IPS DF 6.9 (cell line): ENCODE measurements at regions not wholly inside any gene's neighbourhood (a gene's known extent, or its start where the extent isn't known, plus 50 kb on each side); places are given as distances from the start of the nearest gene placed in this dataset.

ENCODE experiments used
- DNase-seq: peaks from one replicate; pipeline ENCODE4 v3.0.0-alpha.2; 2013; ENCODE audit warnings: low read depth, low spot score
- H3K27ac ChIP-seq: one replicate; pipeline ENCODE4 v1.5.1; 2013; ENCODE audit warnings: low read length, control low read depth
- H3K27me3 ChIP-seq: 2 replicates; pipeline ENCODE4 v1.6.1; 2013; ENCODE audit warnings: mild to moderate bottlenecking, low read length; ENCODE audit not compliant: control insufficient read depth, insufficient read depth
- H3K36me3 ChIP-seq: 2 replicates; pipeline ENCODE4 v1.6.1; 2013; ENCODE audit warnings: low read length; ENCODE audit not compliant: control insufficient read depth, insufficient read depth
- H3K4me1 ChIP-seq: 2 replicates; pipeline ENCODE4 v1.6.1; 2013; ENCODE audit warnings: low read length; ENCODE audit not compliant: control insufficient read depth, insufficient read depth
- H3K4me3 ChIP-seq: 2 replicates; pipeline ENCODE4 v1.5.1; 2013; ENCODE audit warnings: mild to moderate bottlenecking, low read length
- H3K9me3 ChIP-seq: 2 replicates; pipeline ENCODE4 v1.6.1; 2013; ENCODE audit warnings: low read length, inconsistent platforms; ENCODE audit not compliant: control insufficient read depth, insufficient read depth
- WGBS: extraction: QIAGEN DNeasy Blood & Tissue Kit; methylation state at CpG from one replicate; pipeline ENCODE4 v1.1.7; 2013; ENCODE audit warnings: mixed read lengths, missing lambda C conversion rate; ENCODE audit not compliant: insufficient read length, insufficient coverage; 5-methylcytosine and 5-hydroxymethylcytosine counted together

GRCh38 chr4:46594661-46595060 is 204.7 kb upstream of the GABRA2 start:
- Histone ChIP-seq H3K9me3 (no peaks in the 10 kb centered on the region), H3K27ac (no peak overlapping the region), H3K4me3 (no peak overlapping the region), H3K4me1 (no peaks in the 10 kb centered on the region), H3K27me3 (no peaks in the 10 kb centered on the region), H3K36me3 (no peaks in the 10 kb centered on the region)
- WGBS: no CpG with 5 or more reads among the region's 1 CpG
- DNase-seq: no peak

DNA sequence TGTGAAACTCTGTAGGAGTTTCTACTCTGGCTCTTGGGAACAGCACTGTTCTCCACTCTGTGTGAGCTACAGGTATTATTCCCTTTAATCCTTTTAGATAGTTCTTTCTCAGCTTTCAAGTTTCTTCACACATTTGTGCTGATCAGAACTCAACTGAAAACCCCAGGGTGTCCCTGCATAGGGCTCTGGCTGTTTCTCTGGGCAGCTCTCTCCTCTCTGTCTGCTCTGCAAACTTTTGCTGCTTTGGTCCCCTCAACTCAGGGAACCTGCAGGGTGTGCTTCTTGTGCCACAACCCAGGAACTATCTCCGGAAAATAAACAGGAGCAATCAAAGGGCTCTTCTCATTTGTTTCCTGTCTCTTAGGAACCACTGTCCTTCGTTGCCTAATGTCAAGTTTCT is 196.6 kb upstream of the GABRA2 start:
- no CpG with 5 or more reads among the region's 2 CpGs for WGBS
- no peaks in the 10 kb centered on the region for H3K4me1 ChIP-seq
- H3K36me3 ChIP-seq: no peaks in the 10 kb centered on the region
- peaks cover 1% of the 10 kb centered on the region; the same call in 1 of the 2 replicates for H3K9me3 ChIP-seq
- no peak overlapping the region for H3K4me3 ChIP-seq
- H3K27ac ChIP-seq: no peak overlapping the region
- H3K27me3 ChIP-seq: no peaks in the 10 kb centered on the region
- DNase-seq: no peak

DNA sequence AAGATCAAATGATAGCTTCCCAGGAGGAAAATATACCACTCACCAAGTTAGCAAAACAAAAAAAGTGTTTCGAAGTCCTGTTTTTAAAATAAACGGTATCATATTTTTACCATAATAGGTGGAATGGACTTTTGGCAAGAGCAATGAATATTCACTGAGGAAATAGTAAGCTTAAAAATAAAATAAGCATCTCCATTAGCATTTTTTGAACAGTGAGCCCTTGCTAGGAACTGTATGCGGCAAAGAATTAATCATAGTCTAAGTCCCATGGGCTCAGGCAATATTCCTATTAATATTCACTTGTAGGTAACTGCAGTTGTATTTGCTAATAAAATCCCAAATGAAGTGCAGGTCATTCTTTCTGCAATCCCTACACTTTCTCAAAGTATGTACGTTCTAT is 191.7 kb upstream of the GABRA2 start:
- Histone ChIP-seq H3K27ac (no peak overlapping the region), H3K4me3 (no peak overlapping the region), H3K4me1 (no peaks in the 10 kb centered on the region), H3K27me3 (no peaks in the 10 kb centered on the region), H3K9me3 (peaks cover 1% of the 10 kb centered on the region; the same call in 1 of the 2 replicates), H3K36me3 (no peaks in the 10 kb centered on the region)
- no CpG with 5 or more reads among the region's 4 CpGs for WGBS
- DNase-seq: no peak

DNA sequence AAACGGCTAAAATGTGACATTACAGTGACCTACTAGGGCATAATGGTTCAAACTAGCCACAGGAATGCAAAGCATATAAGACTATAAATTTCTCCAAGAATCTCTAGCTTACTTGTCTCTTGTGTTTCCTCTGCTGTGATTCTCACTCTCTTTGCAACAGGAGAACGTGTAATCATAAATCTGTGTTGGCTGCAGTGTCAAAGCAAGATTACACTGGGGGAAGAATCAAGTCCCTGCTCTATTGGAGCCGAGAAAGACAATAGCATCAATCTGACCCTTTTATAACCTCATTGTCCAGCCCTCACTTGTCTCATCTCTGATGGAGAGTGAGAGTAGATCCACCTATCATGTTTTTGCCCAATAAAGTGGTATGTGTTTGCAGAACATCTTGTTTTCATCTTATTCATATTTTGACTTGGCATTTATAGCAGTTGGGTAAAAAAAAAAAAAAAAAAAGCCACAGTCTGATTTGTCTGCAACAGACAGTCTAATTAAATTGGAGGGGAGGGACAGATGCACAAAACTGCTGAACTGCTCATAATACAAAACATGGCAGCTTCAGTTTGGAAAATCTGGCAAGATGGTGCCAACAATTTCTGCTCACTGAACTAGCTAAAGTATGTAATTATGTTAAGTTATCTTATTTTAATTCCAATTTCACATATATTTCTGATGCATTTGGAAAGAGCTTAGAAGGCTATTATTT is 165.0 kb upstream of the GABRA2 start:
- H3K27ac ChIP-seq: no peak overlapping the region
- H3K36me3 ChIP-seq: no peaks in the 10 kb centered on the region
- no peak for DNase-seq
- no CpG with 5 or more reads among the region's 3 CpGs for WGBS
- no peaks in the 10 kb centered on the region for H3K4me1 ChIP-seq
- H3K4me3 ChIP-seq: no peak overlapping the region
- no peaks in the 10 kb centered on the region for H3K9me3 ChIP-seq
- no peaks in the 10 kb centered on the region for H3K27me3 ChIP-seq

DNA sequence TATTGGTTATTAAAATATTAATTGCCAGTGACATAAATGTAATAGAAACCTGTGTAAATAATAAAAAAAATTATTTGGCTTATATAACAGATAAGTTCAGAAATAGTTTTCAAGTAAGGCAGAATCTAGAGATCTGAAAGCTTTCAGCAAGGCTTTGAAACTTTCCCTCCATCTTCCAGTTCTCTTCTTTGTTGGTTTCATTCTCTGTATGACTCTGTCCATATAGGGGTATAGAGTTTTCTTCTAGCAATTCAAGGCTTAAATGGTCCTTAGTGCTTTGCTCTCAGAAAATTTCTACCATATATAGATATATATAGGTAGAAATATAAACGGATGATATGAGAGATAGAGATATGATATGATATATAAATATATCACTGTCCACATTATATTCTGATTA is 160.5 kb upstream of the GABRA2 start:
- Histone ChIP-seq H3K9me3 (no peaks in the 10 kb centered on the region), H3K27ac (no peak overlapping the region), H3K27me3 (no peaks in the 10 kb centered on the region), H3K36me3 (no peaks in the 10 kb centered on the region), H3K4me1 (no peaks in the 10 kb centered on the region), H3K4me3 (no peak overlapping the region)
- no peak for DNase-seq
- no CpG with 5 or more reads among the region's 1 CpG for WGBS

DNA sequence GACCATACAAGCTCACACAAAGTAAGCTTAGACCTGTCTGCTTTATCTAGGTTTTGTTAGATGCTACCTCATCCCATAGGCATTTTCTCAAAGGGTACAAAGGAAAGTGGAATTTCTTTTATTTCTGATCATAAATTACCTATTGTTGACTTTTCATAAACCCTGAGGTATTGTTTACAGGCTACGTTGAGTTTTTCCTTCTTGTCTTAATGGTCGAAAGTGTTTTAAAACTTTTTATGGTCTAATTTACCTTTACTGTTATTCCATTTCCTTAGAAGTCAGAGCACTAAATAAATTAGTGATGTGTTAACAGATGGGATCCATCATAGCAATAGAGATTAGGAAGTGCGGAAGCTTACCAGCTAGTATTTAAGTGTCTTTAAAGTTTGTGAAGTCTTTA is 159.2 kb upstream of the GABRA2 start:
- Histone ChIP-seq H3K36me3 (no peaks in the 10 kb centered on the region), H3K4me1 (no peaks in the 10 kb centered on the region), H3K4me3 (no peak overlapping the region), H3K27me3 (no peaks in the 10 kb centered on the region), H3K27ac (no peak overlapping the region), H3K9me3 (no peaks in the 10 kb centered on the region)
- no CpG with 5 or more reads among the region's 3 CpGs for WGBS
- no peak for DNase-seq

DNA sequence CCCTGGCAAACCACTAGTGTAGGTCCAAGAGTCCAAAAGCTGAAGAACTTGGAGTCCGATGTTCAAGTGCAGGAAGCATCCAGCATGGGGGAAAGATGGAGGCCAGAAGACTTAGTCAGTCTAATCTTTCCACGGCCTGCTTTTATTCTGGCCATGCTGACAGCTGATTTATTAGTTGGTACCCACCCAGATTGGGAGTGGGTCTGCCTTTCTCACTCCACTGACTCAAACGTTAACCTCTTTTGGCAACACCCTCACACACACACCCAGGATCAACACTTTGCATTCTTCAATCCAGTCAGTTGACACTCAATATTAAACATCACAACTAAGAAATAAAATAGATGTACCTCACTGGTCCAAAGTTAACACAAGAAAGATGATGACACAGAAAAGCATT is 134.8 kb upstream of the GABRA2 start:
- no CpG with 5 or more reads among the region's 3 CpGs for WGBS
- Histone ChIP-seq H3K27me3 (no peaks in the 10 kb centered on the region), H3K27ac (no peak overlapping the region), H3K4me3 (no peak overlapping the region), H3K4me1 (no peaks in the 10 kb centered on the region), H3K36me3 (no peaks in the 10 kb centered on the region), H3K9me3 (no peaks in the 10 kb centered on the region; the same call in 1 of the 2 replicates)
- no peak for DNase-seq

- Histone ChIP-seq H3K27me3 (no peaks in the 10 kb centered on the region), H3K4me1 (no peaks in the 10 kb centered on the region), H3K9me3 (no peaks in the 10 kb centered on the region; the same call in none of the 2 replicates), H3K4me3 (no peak overlapping the region), H3K36me3 (no peaks in the 10 kb centered on the region), H3K27ac (no peak overlapping the region)
- DNase-seq: no peak
These were observed 130.4 kb upstream of the GABRA2 start for GRCh38 chr4:46520361-46520760.

- no peaks in the 10 kb centered on the region; the same call in 1 of the 2 replicates for H3K9me3 ChIP-seq
- H3K27ac ChIP-seq: no peak overlapping the region
- no CpG with 5 or more reads among the region's 2 CpGs for WGBS
- H3K36me3 ChIP-seq: no peaks in the 10 kb centered on the region
- no peaks in the 10 kb centered on the region for H3K4me1 ChIP-seq
- no peak overlapping the region for H3K4me3 ChIP-seq
- DNase-seq: no peak
- no peaks in the 10 kb centered on the region for H3K27me3 ChIP-seq
These were observed 126.0 kb upstream of the GABRA2 start for GRCh38 chr4:46515940-46516339.

GRCh38 chr4:46508216-46508615 is 118.3 kb upstream of the GABRA2 start:
- WGBS: no CpG with 5 or more reads among the region's 2 CpGs
- Histone ChIP-seq H3K4me3 (no peak overlapping the region), H3K9me3 (no peaks in the 10 kb centered on the region), H3K4me1 (no peaks in the 10 kb centered on the region), H3K27ac (no peak overlapping the region), H3K27me3 (no peaks in the 10 kb centered on the region), H3K36me3 (no peaks in the 10 kb centered on the region)
- no peak for DNase-seq

GRCh38 chr4:46506876-46507275 is 116.9 kb upstream of the GABRA2 start:
- WGBS: no CpG with 5 or more reads among the region's 4 CpGs
- Histone ChIP-seq H3K4me3 (no peak overlapping the region), H3K4me1 (no peaks in the 10 kb centered on the region), H3K36me3 (no peaks in the 10 kb centered on the region), H3K9me3 (no peaks in the 10 kb centered on the region; the same call in 1 of the 2 replicates), H3K27ac (no peak overlapping the region), H3K27me3 (no peaks in the 10 kb centered on the region)
- DNase-seq: no peak
